Spleen (tissue), 7 donors: ENCODE measurements at regions not wholly inside any gene's neighbourhood (a gene's known extent, or its start where the extent isn't known, plus 50 kb on each side); places are given as distances from the start of the nearest gene placed in this dataset.

ENCODE experiments used
- CTCF ChIP-seq, 11 experiments: fragments of 200-600 bp in 7 of 11; fragments of 450-650 bp in 4 of 11; sonication (generic) in 4 of 11; IDR thresholded peaks in 8 of 11; conservative IDR thresholded peaks in 3 of 11; 1 replicate in 7 of 11; 2 replicates in 4 of 11; pipeline versions ENCODE4 v1.4.0 to v1.8.0; 2016 to 2021; ENCODE audit warnings: antibody characterized with exemption in 11 of 11, inconsistent platforms in 4 of 11, mild to moderate bottlenecking in 1 of 11
- POLR2A ChIP-seq, 3 donors: fragments of 450-650 bp; IDR thresholded peaks; one replicate each; pipeline ENCODE4 v1.5.1; 2017; ENCODE audit warnings: antibody characterized with exemption in 3 of 3, mild to moderate bottlenecking in 1 of 3
- donor health status: DM: no; HTN: no; CAD: no; lungs with moderate emphysema.
- donor health status: DM: no; HTN: no; CAD: no.
- donor health status: DM: no; HTN: no; CAD: no.

DNA sequence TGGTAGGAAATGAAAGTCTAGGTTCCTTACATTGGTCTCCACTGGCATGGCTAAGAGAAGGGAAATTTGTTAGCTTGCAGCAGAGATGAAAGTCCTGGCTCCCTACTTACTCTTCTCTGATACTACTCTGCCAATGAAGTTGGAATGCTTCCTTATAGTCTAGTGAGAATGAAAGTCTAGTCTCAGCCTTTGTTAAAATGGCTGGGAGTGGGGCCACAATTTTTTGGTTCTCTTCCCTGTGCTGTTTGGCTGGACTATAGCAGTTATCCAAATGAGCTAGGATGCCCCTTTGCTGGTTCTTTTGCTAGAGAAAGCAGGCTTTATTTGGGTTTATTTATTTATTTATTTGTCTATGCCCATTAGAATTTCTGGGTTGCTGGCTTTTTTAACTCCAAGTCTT is 414.3 kb downstream of the AASDHPPT start:
- TF ChIP-seq CTCF (IDR thresholded peaks at IDR 0.05 in 8 of 11, conservative IDR thresholded peaks at IDR 0.05 in 3 of 11) (no peak), POLR2A (IDR thresholded peaks at IDR 0.05) (no peak)
